Loucy (cell line): ENCODE measurements at regions not wholly inside any gene's neighbourhood (a gene's known extent, or its start where the extent isn't known, plus 50 kb on each side); places are given as distances from the start of the nearest gene placed in this dataset.

ENCODE experiments used
- H2AFZ ChIP-seq: fragments of 200-600 bp; sonication (generic); 2 replicates; pipeline ENCODE4 v1.6.0; 2016; ENCODE audit warnings: antibody characterized with exemption, mild to moderate bottlenecking, low read length, moderate library complexity
- H3F3A ChIP-seq: fragments of 200-600 bp; 2 replicates; pipeline ENCODE4 v1.6.0; 2016; ENCODE audit warnings: antibody characterized with exemption, low read depth, mild to moderate bottlenecking
- H3K27me3 ChIP-seq: fragments of 200-600 bp; sonication (generic); 2 replicates; pipeline ENCODE4 v1.6.1; 2014; ENCODE audit warnings: low read length, mild to moderate bottlenecking; ENCODE audit not compliant: insufficient read depth, poor library complexity, severe bottlenecking
- H3K36me3 ChIP-seq: fragments of 200-600 bp; sonication (generic); 2 replicates; pipeline ENCODE4 v1.6.1; 2016; ENCODE audit warnings: low read length; ENCODE audit not compliant: insufficient read depth
- H3K4me1 ChIP-seq: fragments of 200-600 bp; sonication (generic); 2 replicates; pipeline ENCODE4 v1.5.1; 2014; ENCODE audit warnings: low read length, mild to moderate bottlenecking; ENCODE audit not compliant: insufficient read depth, poor library complexity, severe bottlenecking
- H3K4me2 ChIP-seq: fragments of 200-600 bp; sonication (generic); 2 replicates; pipeline ENCODE4 v1.6.0; 2014; ENCODE audit warnings: antibody characterized with exemption, low read length, low read depth, mild to moderate bottlenecking; ENCODE audit not compliant: poor library complexity, severe bottlenecking
- H3K4me3 ChIP-seq: fragments of 200-600 bp; sonication (generic); 2 replicates; pipeline ENCODE4 v1.5.1; 2014; ENCODE audit warnings: low read length, mild to moderate bottlenecking, mixed read lengths; ENCODE audit not compliant: poor library complexity, severe bottlenecking
- H3K79me2 ChIP-seq: fragments of 200-600 bp; sonication (generic); 2 replicates; pipeline ENCODE4 v1.6.1; 2014; ENCODE audit warnings: low read length; ENCODE audit not compliant: insufficient read depth
- H3K9ac ChIP-seq: fragments of 200-600 bp; sonication (generic); 2 replicates; pipeline ENCODE4 v1.6.0; 2014; ENCODE audit warnings: mild to moderate bottlenecking, low read depth, low read length, moderate library complexity; ENCODE audit not compliant: poor library complexity, severe bottlenecking
- H3K9me2 ChIP-seq: fragments of 200-600 bp; sonication (generic); replicated peaks from 2 replicates; pipeline ENCODE4 v1.6.1; 2016; ENCODE audit warnings: low read depth, low read length, mixed read lengths
- H3K9me3 ChIP-seq: fragments of 200-600 bp; sonication (generic); 2 replicates; pipeline ENCODE4 v1.6.1; 2014; ENCODE audit warnings: mild to moderate bottlenecking, antibody characterized with exemption, low read length, low read depth; ENCODE audit not compliant: insufficient read depth
- H4K20me1 ChIP-seq: fragments of 200-600 bp; sonication (generic); 2 replicates; pipeline ENCODE4 v1.6.0; 2014; ENCODE audit warnings: antibody characterized with exemption, low read length, mild to moderate bottlenecking; ENCODE audit not compliant: insufficient read depth, poor library complexity, severe bottlenecking
- TF ChIP-seq, protein P1 (sequence below): fragments of 200-600 bp; sonication (generic); conservative IDR thresholded peaks from 2 replicates; pipeline ENCODE4 v1.5.1; 2014; ENCODE audit warnings: mild to moderate bottlenecking, antibody characterized with exemption, low read length

GRCh38 chr7:80277434-80278427 is 143.1 kb downstream of the GNAI1 start:
- H3K4me1 ChIP-seq = peaks cover 24% of the 10 kb centered on the region
- peaks cover 6% of the 10 kb centered on the region for H3F3A ChIP-seq
- H3K4me3 ChIP-seq = no peak overlapping the region
- H4K20me1 ChIP-seq = no peaks in the 10 kb centered on the region
- no peaks in the 10 kb centered on the region for H3K27me3 ChIP-seq
- no peak overlapping the region for H3K4me2 ChIP-seq
- no peaks in the 10 kb centered on the region for H3K79me2 ChIP-seq
- H3K9me3 ChIP-seq = no peaks in the 10 kb centered on the region
- peak overlapping the region; percentile 3; the same call in 1 of the 2 replicates for H2AFZ ChIP-seq
- H3K36me3 ChIP-seq = no peaks in the 10 kb centered on the region
- TF ChIP-seq, protein P1, sequence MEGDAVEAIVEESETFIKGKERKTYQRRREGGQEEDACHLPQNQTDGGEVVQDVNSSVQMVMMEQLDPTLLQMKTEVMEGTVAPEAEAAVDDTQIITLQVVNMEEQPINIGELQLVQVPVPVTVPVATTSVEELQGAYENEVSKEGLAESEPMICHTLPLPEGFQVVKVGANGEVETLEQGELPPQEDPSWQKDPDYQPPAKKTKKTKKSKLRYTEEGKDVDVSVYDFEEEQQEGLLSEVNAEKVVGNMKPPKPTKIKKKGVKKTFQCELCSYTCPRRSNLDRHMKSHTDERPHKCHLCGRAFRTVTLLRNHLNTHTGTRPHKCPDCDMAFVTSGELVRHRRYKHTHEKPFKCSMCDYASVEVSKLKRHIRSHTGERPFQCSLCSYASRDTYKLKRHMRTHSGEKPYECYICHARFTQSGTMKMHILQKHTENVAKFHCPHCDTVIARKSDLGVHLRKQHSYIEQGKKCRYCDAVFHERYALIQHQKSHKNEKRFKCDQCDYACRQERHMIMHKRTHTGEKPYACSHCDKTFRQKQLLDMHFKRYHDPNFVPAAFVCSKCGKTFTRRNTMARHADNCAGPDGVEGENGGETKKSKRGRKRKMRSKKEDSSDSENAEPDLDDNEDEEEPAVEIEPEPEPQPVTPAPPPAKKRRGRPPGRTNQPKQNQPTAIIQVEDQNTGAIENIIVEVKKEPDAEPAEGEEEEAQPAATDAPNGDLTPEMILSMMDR = no peak
- H3K9ac ChIP-seq = no peak overlapping the region
- no peaks in the 10 kb centered on the region for H3K9me2 ChIP-seq
